ENCODE measurements at regions not wholly inside any gene's neighbourhood (a gene's known extent, or its start where the extent isn't known, plus 50 kb on each side); places are given as distances from the start of the nearest gene placed in this dataset.

GRCh38 chr10:21049482-21049881 lies 152.4 kb upstream of the NEBL start:
- TF ChIP-seq POLR2A (IDR thresholded peaks at IDR 0.05) (no peak), CTCF (IDR thresholded peaks at IDR 0.05) (no peak)
